K562 (cell line): ENCODE measurements at regions not wholly inside any gene's neighbourhood (a gene's known extent, or its start where the extent isn't known, plus 50 kb on each side); places are given as distances from the start of the nearest gene placed in this dataset.

Experiments used
- ATAC-seq: fragments of 200-7000 bp; cut with Tn5 transposase; 3 replicates; pipeline ENCODE4 v1.9.1; 2020; ENCODE audit warnings: moderate library complexity
- BruUV-seq: library from RNA; stranded (reverse); fragments of 400-500 nt; replicated peaks from 2 replicates; lab custom pipeline; 2021; lab: Mats Ljungman, UMichigan
- CTCF ChIA-PET: fragments of 300-600 bp; formaldehyde crosslinking; extraction: SDS; loops from one replicate; lab custom pipeline; 2021; ENCODE audit warnings: low intra/inter-chr PET ratio; lab: Yijun Ruan, JAX
- POLR2A ChIA-PET: fragments of 300-600, 350-650 bp; sonication (Branson Sonifier 250); formaldehyde crosslinking; extraction: SDS; loops from one replicate; lab custom pipeline; 2021; ENCODE audit warnings: antibody characterized with exemption, inconsistent platforms; lab: Yijun Ruan, JAX
- DNase-seq, 4 experiments: peaks; one replicate each; pipeline versions ENCODE4 v3.0.0 to v3.0.0-alpha.2; 2011 to 2018; ENCODE audit warnings: low spot score in 3 of 4, mixed read lengths in 3 of 4; ENCODE audit errors: extremely low read depth in 1 of 4
- FAIRE-seq: peaks from 2 replicates; lab custom pipeline; 2011; peaks lifted over from hg19 to GRCh38; lab: Jason Lieb, UNC
- H2AFZ ChIP-seq: 2 replicates; pipeline ENCODE4 v1.6.0; 2011; ENCODE audit warnings: low read depth, low read length, control low read depth, inconsistent platforms
- H3K27ac ChIP-seq: fragments of 200-600 bp; 3 replicates; pipeline ENCODE4 v1.8.0; 2011; ENCODE audit warnings: low read depth, mild to moderate bottlenecking, control low read depth, inconsistent platforms, low read length, moderate library complexity, mixed read lengths; ENCODE audit errors: extremely low read depth
- H3K27me3 ChIP-seq, 2 experiments: fragments of 300-600 bp in 1 of 2; 2 replicates in 1 of 2; 3 replicates in 1 of 2; pipeline versions ENCODE4 v1.6.0 to v1.8.0; 2011; ENCODE audit warnings: inconsistent platforms in 2 of 2, low read length in 2 of 2, mild to moderate bottlenecking in 1 of 2, mixed read lengths in 1 of 2, moderate library complexity in 1 of 2; ENCODE audit not compliant: control insufficient read depth in 2 of 2, insufficient read depth in 2 of 2
- H3K36me3 ChIP-seq: fragments of 300-600 bp; 3 replicates; pipeline ENCODE4 v1.8.0; 2011; ENCODE audit warnings: mild to moderate bottlenecking, low read length, inconsistent platforms; ENCODE audit not compliant: control insufficient read depth, insufficient read depth
- H3K4me1 ChIP-seq, 2 experiments: fragments of 200-600 bp in 1 of 2; replicated peaks in 1 of 2; 2 replicates in 1 of 2; 3 replicates in 1 of 2; pipeline versions ENCODE4 v1.5.1 to v1.8.0; 2011; ENCODE audit warnings: inconsistent platforms in 2 of 2, low read length in 2 of 2, mild to moderate bottlenecking in 1 of 2, mixed read lengths in 1 of 2, moderate library complexity in 1 of 2; ENCODE audit not compliant: control insufficient read depth in 2 of 2, insufficient read depth in 2 of 2
- H3K4me2 ChIP-seq: 2 replicates; pipeline ENCODE4 v1.6.1; 2011; ENCODE audit warnings: low read length, control low read depth, inconsistent platforms, mixed read lengths; ENCODE audit not compliant: insufficient read depth
- H3K4me3 ChIP-seq: fragments of 200-600 bp; sonication (generic), shearing (Covaris generic); 2 replicates; pipeline ENCODE4 v1.5.1; 2016; ENCODE audit warnings: control low read depth, inconsistent platforms
- H3K79me2 ChIP-seq: fragments of 200-600 bp; 3 replicates; pipeline ENCODE4 v1.8.0; 2011; ENCODE audit warnings: low read length, inconsistent platforms; ENCODE audit not compliant: control insufficient read depth, insufficient read depth
- H3K9ac ChIP-seq, 2 experiments: 2 replicates each; pipeline versions ENCODE4 v1.6.0 to v1.6.1; 2011; ENCODE audit warnings: low read depth in 2 of 2, low read length in 2 of 2, control low read depth in 1 of 2, inconsistent platforms in 1 of 2, mild to moderate bottlenecking in 1 of 2, mixed read lengths in 1 of 2; ENCODE audit not compliant: insufficient read depth in 1 of 2
- H3K9me1 ChIP-seq: one replicate; pipeline ENCODE4 v1.6.0; 2011; ENCODE audit warnings: inconsistent platforms, mild to moderate bottlenecking, low read length, moderate library complexity; ENCODE audit not compliant: control insufficient read depth, insufficient read depth
- H3K9me3 ChIP-seq: replicated peaks from 2 replicates; pipeline ENCODE4 v1.5.1; 2011; ENCODE audit warnings: low read depth, low read length, inconsistent platforms; ENCODE audit not compliant: control insufficient read depth, insufficient read depth
- H4K20me1 ChIP-seq: replicated peaks from 2 replicates; pipeline ENCODE4 v1.6.1; 2011; ENCODE audit warnings: low read length, inconsistent platforms, mixed read lengths; ENCODE audit not compliant: control insufficient read depth, insufficient read depth
- ATF1 ChIP-seq, 2 experiments: fragments of 450-650 bp in 1 of 2; IDR thresholded peaks; 2 replicates each; pipeline ENCODE4 v1.6.1; 2016; ENCODE audit warnings: missing compliant biosample characterization in 1 of 2, missing genetic modification characterization in 1 of 2
- DEAF1 ChIP-seq: fragments of 450-650 bp; formaldehyde crosslinking; IDR thresholded peaks from 2 replicates; pipeline ENCODE4 v1.4.0; 2020; ENCODE audit warnings: mild to moderate bottlenecking, moderate library complexity
- EZH2 ChIP-seq: IDR thresholded peaks from 2 replicates; pipeline ENCODE4 v1.6.1; 2012; ENCODE audit warnings: low read depth, mild to moderate bottlenecking, inconsistent platforms, low read length, borderline replicate concordance
- POLR3A ChIP-seq: IDR thresholded peaks from 2 replicates; pipeline ENCODE4 v1.6.1; 2011; ENCODE audit warnings: borderline replicate concordance, mild to moderate bottlenecking, moderate library complexity; ENCODE audit not compliant: insufficient read length, insufficient read depth; ENCODE audit errors: extremely low read depth
- PTBP1 ChIP-seq: fragments of 200-400 bp; formaldehyde crosslinking; IDR thresholded peaks from 2 replicates; pipeline ENCODE4 v1.6.1; 2017; ENCODE audit warnings: low read depth, low read length
- TEAD2 ChIP-seq: fragments of 450-650 bp; IDR thresholded peaks from 2 replicates; pipeline ENCODE4 v1.6.1; 2016; ENCODE audit warnings: missing genetic modification characterization, control low read depth, missing compliant biosample characterization
- ZNF3 ChIP-seq: fragments of 250-450 bp; sonication (Bioruptor Pico); IDR thresholded peaks from 2 replicates; pipeline ENCODE4 v1.5.0; 2021; ENCODE audit warnings: mild to moderate bottlenecking, moderate library complexity
- ZNF57 ChIP-seq: fragments of 450-650 bp; formaldehyde crosslinking; IDR thresholded peaks from 2 replicates; pipeline ENCODE4 v1.4.0; 2020; ENCODE audit warnings: mild to moderate bottlenecking, moderate library complexity
- ZNF609 ChIP-seq: sonication (generic); formaldehyde crosslinking; IDR thresholded peaks from 2 replicates; pipeline ENCODE4 v1.8.1; 2023; ENCODE audit warnings: missing genetic modification reagents, mild to moderate bottlenecking, borderline replicate concordance
- ZNF696 ChIP-seq: fragments of 250-450 bp; sonication (Bioruptor Pico); conservative IDR thresholded peaks from 2 replicates; pipeline ENCODE4 v1.4.0; 2020; ENCODE audit warnings: mild to moderate bottlenecking, moderate library complexity
- WGBS: fragments of 100-300 bp; shearing (Covaris generic); methylation state at CpG from one replicate; pipeline ENCODE4 v1.1.6; 2016; ENCODE audit warnings: low coverage, mixed read lengths; ENCODE audit not compliant: insufficient coverage; ENCODE audit errors: missing lambda C conversion rate; 5-methylcytosine and 5-hydroxymethylcytosine counted together
- in situ Hi-C: fragments of 300-500 bp; cut with MboI; formaldehyde crosslinking; loops from 4 replicates; pipeline ENCODE4 v1.15.0; 2018; ENCODE audit warnings: inconsistent platforms, mixed read lengths
- intact Hi-C: fragments of 100-400 bp; cut with micrococcal nuclease; formaldehyde crosslinking; loops from 2 replicates; pipeline ENCODE4 v1.14.2; 2022
- TF ChIP-seq, protein P1 (sequence below), 3 experiments: fragments of 200-800 bp in 1 of 3; fragments of 250-450 bp in 1 of 3; fragments of 450-650 bp in 1 of 3; sonication (Bioruptor Pico) in 1 of 3; sonication (Bioruptor generic) in 1 of 3; formaldehyde crosslinking in 1 of 3; IDR thresholded peaks; 2 replicates each; pipeline versions ENCODE4 v1.6.1 to v1.8.0; 2016 to 2022; ENCODE audit warnings: mild to moderate bottlenecking in 2 of 3, missing genetic modification characterization in 2 of 3, missing compliant biosample characterization in 1 of 3, moderate library complexity in 1 of 3

GRCh38 chr15:87549860-87550259, 706.7 kb downstream of the NTRK3 start:
- Histone ChIP-seq H3K9ac (no peak overlapping the region), H3K27ac (no peak overlapping the region), H3K9me1 (no peaks in the 10 kb centered on the region), H3K4me2 (no peak overlapping the region), H4K20me1 (no peaks in the 10 kb centered on the region), H3K79me2 (no peaks in the 10 kb centered on the region), H3K9me3 (no peaks in the 10 kb centered on the region), H3K4me1 (no peaks in the 10 kb centered on the region), H3K27me3 (no peaks in the 10 kb centered on the region), H2AFZ (no peak overlapping the region), H3K4me3 (no peak overlapping the region), H3K36me3 (0 out of 3 replicates have a peak, but pooled peaks cover 2% of the 10 kb centered on the region)
- no peak for DNase-seq
- 55% methylated on average over 6 of the region's 6 CpGs for WGBS
- intact Hi-C loops: no loop called here
- no TSS peak for BruUV-seq
- no peak for ATAC-seq
- FAIRE-seq: no peak
- CTCF ChIA-PET: no interaction called here
- in situ Hi-C loops: no loop called here
- POLR2A ChIA-PET: no interaction called here
- TF ChIP-seq, protein P1, sequence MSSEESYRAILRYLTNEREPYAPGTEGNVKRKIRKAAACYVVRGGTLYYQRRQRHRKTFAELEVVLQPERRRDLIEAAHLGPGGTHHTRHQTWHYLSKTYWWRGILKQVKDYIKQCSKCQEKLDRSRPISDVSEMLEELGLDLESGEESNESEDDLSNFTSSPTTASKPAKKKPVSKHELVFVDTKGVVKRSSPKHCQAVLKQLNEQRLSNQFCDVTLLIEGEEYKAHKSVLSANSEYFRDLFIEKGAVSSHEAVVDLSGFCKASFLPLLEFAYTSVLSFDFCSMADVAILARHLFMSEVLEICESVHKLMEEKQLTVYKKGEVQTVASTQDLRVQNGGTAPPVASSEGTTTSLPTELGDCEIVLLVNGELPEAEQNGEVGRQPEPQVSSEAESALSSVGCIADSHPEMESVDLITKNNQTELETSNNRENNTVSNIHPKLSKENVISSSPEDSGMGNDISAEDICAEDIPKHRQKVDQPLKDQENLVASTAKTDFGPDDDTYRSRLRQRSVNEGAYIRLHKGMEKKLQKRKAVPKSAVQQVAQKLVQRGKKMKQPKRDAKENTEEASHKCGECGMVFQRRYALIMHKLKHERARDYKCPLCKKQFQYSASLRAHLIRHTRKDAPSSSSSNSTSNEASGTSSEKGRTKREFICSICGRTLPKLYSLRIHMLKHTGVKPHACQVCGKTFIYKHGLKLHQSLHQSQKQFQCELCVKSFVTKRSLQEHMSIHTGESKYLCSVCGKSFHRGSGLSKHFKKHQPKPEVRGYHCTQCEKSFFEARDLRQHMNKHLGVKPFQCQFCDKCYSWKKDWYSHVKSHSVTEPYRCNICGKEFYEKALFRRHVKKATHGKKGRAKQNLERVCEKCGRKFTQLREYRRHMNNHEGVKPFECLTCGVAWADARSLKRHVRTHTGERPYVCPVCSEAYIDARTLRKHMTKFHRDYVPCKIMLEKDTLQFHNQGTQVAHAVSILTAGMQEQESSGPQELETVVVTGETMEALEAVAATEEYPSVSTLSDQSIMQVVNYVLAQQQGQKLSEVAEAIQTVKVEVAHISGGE (CRISPR knock-in tag; IDR thresholded peaks at IDR 0.05): no peak
- TF ChIP-seq PTBP1 (no peak), POLR3A (no peak), ZNF609 (no peak), EZH2 (no peak), ZNF696 (CRISPR knock-in tag) (no peak), TEAD2 (tag) (no peak), DEAF1 (CRISPR knock-in tag) (no peak), ZNF3 (CRISPR knock-in tag) (no peak), ATF1 (CRISPR knock-in tag; IDR thresholded peaks at IDR 0.05) (no peak), ATF1 (tag; IDR thresholded peaks at IDR 0.05) (no peak), ZNF57 (CRISPR knock-in tag) (no peak)
